GM10266 (cell line): ENCODE measurements at regions not wholly inside any gene's neighbourhood (a gene's known extent, or its start where the extent isn't known, plus 50 kb on each side); places are given as distances from the start of the nearest gene placed in this dataset.
"Not testable (repeated sequence)": the region's sequence is repeated elsewhere in the genome, so short reads cannot be mapped to it uniquely, and the experiment has no call there.

Source experiments
- DNase-seq: peaks from one replicate; pipeline ENCODE4 v3.0.0; 2012; ENCODE audit errors: extremely low spot score
- TF ChIP-seq, protein P1 (sequence below): IDR thresholded peaks from 2 replicates; pipeline ENCODE4 v1.5.1; 2012; ENCODE audit warnings: mild to moderate bottlenecking, low read depth; ENCODE audit not compliant: control insufficient read depth, insufficient read depth; ENCODE audit errors: missing control alignments

DNA sequence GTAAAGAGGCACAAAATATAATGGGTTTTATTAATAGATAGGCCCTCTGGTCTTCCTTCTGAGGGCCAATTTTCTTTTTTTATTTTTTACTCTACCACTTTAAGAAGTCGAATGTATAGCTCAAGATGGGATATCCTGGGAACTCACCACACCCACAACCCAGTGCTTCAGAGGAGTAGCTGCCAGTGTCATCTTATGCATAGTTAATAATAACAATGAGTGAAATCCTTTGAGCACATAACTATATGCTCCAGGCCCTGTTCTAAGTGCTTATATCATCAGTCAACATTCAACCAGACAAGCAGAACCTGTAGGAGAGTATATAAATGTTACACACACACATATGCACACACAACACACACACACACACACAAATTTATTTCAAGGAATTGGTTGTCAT, 150.3 kb upstream of the ACTBL2 start:
- TF ChIP-seq, protein P1, sequence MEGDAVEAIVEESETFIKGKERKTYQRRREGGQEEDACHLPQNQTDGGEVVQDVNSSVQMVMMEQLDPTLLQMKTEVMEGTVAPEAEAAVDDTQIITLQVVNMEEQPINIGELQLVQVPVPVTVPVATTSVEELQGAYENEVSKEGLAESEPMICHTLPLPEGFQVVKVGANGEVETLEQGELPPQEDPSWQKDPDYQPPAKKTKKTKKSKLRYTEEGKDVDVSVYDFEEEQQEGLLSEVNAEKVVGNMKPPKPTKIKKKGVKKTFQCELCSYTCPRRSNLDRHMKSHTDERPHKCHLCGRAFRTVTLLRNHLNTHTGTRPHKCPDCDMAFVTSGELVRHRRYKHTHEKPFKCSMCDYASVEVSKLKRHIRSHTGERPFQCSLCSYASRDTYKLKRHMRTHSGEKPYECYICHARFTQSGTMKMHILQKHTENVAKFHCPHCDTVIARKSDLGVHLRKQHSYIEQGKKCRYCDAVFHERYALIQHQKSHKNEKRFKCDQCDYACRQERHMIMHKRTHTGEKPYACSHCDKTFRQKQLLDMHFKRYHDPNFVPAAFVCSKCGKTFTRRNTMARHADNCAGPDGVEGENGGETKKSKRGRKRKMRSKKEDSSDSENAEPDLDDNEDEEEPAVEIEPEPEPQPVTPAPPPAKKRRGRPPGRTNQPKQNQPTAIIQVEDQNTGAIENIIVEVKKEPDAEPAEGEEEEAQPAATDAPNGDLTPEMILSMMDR, result no peak
- DNase-seq, result no peak

DNA sequence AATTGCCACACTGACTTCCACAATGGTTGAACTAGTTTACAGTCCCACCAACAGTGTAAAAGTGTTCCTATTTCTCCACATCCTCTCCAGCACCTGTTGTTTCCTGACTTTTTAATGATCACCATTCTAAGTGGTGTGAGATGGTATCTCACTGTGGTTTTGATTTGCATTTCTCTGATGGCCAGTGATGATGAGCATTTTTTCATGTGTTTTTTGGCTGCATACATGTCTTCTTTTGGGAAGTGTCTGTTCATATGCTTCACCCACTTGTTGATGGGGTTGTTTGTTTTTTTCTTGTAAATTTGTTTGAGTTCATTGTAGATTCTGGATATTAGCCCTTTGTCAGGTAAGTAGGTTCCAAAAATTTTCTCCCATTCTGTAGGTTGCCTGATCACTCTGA, 148.5 kb upstream of the ACTBL2 start:
- DNase-seq, result not testable (repeated sequence)

DNA sequence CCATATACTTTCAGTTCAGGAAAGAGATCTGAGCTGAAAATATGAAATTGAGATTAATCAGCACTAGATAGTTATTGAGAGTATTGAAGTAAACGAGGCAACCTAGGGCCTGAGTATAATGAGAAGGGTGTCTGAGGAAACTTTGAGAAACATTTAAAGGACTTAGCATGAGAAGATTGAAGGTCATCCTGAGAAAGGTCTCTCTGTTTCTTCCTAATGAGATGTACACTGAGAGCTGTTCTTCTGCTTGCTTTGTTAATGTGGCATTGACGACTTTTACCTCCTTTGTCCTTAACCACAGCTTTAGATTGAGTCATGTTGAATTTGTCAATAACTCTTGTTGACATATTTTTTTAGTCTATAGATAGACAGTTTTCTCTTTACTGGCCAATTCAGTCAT, 145.1 kb upstream of the ACTBL2 start:
- TF ChIP-seq, protein P1, result no peak
- DNase-seq, result no peak

DNA sequence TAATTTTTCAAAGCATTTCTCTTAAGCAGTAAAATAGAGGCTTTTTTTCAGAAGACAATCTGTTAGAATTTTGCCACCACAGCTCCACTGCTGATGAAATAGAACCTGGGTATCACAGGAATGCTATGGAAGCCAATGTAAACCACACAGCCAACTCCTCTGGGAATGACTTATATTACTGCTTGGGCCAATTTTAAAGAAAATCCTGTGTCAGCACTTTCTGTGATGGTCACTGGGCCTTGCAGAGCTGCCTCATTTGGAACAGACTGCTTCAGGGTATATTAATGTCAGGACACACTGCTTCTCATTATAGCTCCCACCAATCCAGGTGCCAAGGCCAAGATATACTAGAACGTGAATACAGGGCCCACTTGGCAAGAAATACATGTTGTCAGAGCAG, 144.1 kb upstream of the ACTBL2 start:
- DNase-seq, result no peak
- TF ChIP-seq, protein P1, result no peak

DNA sequence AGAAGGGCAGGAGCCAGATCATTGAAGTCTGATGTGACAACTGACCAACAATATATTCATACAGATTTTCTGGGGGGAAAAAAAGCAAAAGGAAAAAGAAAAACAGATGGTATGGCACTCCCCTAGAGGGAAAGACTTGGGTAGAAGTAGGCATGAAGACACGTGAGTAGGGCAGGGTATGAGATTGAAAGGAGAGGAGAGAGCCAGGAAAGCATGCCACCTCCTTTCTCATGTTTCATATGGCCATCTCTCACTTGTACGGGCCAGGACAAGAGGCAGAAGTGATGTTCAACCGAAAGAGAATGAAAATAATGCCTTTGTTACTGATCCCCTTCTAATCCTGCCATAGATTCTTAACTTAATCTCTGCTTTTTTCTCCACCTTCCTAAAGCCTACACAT, 139.0 kb upstream of the ACTBL2 start:
- DNase-seq, result no peak
- TF ChIP-seq, protein P1, result no peak

DNA sequence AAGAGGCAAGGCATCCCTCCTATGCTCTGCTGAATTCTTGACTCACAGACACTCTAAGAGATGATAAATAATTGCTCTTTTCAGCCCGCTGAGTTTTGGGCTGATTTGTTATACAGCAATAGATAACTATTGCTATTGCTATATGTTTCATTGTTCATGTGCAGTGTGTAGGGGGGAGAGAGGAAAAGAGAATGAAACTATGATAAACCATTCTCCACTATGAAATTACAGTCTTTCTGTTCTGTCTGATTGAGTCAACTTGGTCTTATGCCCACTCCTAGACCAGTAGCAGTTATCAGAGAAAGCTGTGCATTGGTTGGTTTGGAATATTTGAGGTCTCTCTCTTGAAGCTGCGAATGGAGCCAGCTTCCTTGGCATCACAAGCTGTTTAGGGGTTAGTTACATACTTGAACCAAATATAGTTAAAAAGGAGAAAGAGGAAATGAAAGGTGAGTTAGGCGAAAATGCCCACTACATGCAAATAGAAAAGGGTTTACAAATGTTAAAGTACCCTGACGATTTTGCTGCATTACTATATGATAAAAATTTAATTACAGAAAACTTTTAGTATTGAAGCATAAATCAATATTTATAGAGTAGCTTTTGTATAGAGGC, 136.3 kb upstream of the ACTBL2 start:
- DNase-seq, result no peak
- TF ChIP-seq, protein P1, result no peak

DNA sequence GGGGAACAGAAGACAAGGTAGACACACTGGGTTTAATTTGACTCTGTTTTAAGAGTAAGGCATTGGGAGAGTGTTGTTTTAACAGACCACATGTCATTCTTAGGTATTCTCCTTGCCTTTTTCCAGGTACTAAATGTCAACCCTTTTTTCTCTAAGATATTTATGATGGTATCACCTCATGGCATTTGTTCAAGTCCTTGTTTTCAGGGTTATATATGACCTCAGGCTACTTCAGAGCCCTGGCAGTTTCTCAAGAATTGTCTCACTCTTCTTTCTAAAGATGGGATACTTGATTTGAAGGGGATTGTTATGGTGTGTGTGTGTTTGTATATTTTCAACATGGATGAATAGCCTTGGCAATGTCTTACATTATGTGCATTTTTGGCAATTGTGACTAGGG, 131.1 kb upstream of the ACTBL2 start:
- TF ChIP-seq, protein P1, result no peak
- no peak for DNase-seq

DNA sequence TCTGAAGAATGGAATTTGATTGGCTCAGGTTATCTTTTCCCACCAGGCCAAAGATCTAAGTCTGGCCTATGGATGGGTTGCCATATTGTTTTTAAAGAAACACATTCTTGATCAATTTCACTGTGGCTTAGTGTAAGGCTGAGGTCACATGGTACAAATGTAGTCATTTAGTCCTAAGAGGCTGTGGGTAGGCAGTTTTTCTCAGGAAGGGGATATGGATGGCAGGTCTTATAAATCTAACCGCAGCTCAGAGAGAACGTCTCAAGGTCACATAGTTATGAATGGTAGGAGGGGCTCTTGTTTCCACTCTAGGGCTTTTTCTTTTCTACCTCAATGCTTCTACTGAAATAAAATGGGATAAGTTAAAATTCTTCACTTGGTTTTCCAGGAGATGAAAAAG, 128.6 kb upstream of the ACTBL2 start:
- TF ChIP-seq, protein P1, result no peak
- DNase-seq, result no peak
